ENCODE measurements at regions not wholly inside any gene's neighbourhood (a gene's known extent, or its start where the extent isn't known, plus 50 kb on each side); places are given as distances from the start of the nearest gene placed in this dataset.

DNA sequence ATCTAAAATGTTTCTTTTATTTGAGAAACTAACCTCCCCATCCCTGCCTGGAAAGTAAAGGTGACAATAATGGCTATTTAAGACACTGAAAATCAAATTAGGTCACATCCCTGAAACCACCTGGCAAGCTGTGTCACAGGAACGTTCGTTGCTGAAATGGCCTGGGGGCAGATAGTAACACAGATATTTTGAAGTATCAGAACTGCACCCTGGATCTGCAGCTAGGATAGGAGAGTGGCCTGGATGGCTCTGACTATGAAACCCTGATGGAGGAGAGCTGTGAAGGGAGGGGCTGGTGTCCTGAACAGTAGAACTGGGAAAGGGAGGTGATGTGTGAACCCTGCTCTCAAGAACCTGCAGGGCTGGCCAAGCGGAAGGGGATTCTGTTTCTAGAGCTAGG lies 648.3 kb upstream of the CFAP20DC start:
- DNase-seq = no peak

DNA sequence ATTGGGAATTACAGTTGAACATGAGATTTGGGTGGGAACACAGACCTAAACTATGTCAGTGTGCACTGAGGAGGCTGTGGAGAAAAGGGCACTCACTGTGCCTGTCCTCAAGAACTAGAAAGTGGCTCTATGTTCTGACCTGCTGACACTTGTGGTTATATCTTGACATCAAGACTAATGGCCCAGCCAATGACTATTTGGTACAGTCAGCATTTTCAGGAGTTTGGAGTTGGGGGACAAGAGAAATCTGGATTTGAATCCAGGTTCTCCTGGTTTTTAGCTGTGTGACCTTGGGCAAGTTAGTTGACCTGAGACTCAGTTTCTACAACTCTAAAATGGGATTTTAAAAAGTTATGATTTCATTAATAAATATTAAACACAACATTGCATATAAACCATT lies 647.0 kb upstream of the CFAP20DC start:
- no peak for DNase-seq

DNA sequence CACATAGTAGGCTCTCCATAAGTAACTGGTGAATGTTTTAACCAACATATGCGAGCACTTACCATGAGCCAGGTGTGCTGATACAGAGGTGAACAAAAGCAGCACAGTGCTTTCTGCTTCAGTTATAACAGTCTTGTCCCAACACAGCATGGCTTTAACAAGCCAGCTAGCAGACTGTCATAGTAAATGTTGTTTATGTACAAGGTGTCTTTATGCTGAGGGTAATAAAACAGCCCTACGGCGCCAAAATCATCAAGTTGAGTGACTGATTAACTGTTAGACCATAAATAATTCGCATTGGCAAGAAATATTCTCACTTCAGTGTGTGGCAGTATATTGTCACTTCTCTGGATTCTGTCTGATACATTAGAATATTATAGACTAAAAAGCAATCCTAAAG lies 646.0 kb upstream of the CFAP20DC start:
- no peak for DNase-seq

DNA sequence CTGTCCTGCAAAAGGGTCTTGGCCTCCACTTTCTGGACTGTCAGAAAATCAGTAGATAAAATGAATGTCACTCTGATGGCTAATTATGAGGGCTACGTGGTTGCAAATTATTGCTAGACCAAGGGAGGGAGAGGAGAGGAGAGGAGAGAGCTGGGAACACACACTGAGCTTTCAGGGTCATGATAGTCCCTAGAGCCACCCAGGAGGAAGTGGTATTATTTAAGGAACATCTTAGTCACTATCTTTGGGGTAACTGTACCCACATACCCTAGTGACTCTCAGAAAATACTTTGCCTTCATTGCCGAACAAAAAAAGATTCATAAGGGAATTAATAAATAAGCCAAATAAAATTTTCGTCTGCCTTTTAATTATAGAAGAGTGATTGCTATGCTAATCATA lies 642.3 kb upstream of the CFAP20DC start:
- no peak for DNase-seq

DNA sequence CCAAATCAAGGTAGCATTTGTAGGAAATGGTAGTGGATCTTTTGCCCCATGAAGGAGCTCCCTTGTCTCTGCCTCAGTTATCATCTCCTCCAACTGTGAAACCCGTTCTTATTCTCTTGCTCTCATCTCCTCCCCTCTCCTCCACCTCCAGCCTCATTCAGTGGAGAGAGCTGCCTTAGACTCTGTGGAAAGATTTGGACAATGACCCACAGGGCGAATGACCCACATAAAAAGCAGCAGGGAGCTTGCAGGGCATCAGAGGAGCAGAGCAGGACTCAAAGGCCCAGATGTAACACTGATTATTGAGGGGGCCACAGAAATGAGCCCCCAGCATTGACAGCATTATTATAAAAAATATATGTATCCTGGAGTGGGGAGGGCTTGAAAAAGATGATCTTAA lies 641.1 kb upstream of the CFAP20DC start:
- no peak for DNase-seq

DNA sequence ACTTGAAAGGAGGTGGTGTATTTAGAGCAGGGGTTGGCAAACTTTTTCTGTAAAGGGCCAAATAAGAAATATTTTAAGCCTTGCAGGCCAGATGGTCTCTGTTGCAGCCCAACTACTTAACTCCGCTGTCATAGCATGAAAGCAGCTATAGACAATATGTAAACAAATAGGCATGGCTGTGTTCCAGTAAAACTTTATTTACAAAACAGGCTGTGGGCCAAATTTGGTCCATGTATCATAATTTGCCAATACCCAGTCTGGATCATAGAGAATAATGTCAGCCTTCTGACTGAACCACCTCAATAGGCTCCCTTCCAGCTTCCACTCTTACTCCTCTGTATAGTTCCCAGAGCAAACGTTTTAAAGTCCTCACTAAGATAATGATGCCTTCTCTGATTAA lies 638.8 kb upstream of the CFAP20DC start:
- DNase-seq = no peak

DNA sequence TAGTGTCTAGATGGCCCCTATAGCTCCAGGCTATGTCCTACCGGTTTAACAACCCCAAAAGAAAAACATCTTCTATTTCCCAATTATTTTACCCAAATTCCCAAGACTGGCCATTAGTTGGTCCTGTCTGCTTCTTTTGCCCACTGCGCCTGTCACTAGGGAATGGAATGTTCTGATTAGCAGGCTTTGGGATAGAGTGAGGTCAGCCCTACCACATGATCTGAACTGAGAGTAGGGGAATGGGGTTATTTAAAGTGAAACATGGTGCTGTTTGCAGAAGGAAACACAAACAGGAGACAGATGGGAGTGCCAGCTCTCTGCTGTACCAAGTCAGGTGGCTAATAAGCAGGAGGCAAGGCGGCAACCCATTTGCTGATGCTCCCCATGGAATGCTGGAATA lies 635.6 kb upstream of the CFAP20DC start:
- no peak for DNase-seq

DNA sequence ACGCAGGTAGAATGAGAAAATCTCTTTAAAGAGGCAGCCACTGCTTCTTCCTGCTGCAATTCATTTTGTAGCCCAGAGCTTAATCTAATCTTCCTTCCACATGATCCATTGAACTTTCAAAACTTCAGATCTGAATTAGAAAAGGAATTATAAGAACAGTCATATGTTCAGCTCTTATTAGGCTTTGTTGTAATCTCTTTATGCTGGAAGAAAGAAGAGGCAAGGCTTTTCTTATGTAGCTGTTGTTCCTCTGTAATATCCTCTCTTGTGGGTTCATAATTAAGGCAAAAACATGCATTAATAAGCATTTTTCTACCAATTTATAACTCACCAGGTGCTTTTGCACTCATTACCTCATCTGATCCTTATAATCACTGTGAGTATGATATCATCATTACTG lies 634.9 kb upstream of the CFAP20DC start:
- no peak for DNase-seq

DNA sequence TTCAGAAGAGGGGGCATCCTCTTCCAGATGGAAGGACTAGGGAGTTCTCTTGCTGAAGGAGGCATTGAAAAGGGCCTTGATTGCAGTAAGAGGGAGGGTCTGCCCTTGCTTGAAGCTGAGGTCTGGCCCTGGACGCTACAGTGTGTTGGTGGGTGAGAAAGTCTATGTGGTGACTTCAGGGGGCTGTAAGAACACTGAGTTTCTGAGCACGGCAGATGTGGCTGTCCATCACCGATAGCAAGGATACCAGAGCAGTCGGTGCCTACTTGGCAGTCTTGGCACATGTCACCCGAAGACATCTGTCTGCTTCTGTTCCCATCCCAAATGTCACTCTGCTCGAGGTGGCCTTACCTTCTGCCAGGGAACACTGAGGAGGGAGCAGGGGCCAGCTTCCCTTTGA lies 631.1 kb upstream of the CFAP20DC start:
- no peak for DNase-seq

DNA sequence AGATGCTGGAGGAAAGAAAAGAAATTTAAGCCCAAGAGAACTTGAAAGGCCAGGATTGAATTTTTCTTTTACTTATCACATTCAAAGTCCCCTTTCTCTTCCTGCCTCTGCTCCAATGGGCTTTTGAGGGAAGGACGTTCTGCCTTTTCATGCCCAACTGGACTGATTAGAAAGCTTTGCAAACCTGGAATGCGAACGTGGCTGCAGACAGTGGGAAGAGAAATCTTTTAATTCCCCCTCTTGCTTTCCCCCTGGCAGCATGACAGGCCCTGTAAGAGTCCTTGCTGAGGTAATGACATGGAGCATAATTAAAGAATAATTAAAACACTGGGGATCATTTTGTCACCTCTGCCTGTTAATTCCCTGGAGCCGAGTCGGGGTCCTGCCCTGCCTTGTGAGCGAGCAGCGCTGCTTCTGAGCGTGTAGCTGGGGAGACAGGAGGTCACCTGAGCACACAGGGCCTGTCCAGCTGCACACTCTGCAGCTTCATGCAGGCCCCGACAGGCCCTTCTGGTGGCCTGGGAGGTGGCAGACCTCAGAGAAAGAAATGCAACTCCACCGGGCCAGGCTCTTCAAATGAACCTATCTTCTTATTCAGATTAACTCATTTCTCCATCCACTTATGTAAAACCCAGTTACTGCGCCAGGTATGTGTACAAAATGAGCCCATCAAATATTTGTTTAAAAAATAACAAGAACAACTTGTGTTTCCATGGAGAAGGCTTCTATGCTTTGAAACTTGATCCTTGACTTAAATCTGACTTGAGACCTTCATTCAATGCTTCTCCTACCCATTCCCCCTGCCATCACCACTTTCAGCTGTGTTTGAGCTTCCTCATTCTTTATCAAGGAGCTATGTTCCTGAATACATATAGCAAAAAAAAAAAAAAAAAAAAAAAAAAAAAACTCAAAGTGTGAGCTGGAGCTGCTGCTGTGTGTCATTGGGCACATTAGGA lies 628.2 kb upstream of the CFAP20DC start:
- DNase-seq = no peak

DNA sequence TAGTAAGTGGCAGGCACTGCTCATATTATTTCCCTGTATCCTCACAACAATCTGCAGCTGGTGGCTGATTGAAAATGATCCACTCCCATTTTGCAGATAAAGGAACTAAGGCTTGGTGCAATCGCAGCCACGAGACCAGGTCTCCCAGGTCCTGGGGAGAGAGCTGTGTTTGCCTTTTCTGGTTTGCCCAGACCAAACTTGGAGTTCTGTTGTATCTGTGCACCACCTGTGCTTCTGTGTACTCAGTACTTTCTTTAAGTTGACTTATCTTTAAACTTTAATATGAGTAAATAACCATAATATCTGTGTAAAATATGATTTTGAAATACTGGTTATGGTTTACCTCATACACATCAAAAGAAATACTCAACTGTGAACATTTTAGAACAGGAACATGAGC lies 625.7 kb upstream of the CFAP20DC start:
- DNase-seq = no peak

DNA sequence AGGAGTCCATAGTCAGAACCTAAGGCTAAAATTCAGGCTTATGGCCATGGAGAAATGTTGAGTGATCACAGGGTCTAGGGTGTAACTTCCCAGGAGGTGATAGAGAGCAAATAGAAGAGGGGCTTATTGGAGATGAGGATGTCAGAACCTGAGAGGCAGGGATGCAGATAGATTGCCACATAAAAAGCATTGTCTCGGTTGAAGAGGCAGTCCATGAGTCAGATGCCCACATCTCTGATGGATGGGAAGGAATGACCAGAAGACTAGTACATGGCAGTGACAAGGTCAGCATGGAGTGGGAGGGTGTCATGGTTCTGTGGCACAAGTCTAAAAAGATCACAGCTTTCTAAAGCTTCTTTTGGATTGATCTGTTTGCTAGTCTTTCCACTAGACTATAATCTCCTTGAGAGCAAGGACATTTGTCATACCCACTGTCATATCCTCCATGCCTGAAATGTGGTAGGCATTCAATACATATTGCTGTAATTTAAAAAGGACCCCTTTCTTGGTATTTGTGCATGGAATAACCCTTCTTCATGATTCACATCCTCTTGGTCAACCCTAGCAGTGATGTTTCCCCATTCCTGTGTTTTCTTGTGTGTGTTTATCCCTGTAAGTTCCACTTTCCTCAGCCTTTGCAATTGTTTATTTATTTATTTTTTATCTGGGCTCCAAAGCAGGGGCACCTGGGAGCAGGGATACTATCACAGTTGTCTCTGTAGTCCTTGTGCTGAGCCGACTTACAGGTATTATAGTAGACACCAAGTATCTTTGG lies 613.4 kb upstream of the CFAP20DC start:
- no peak for DNase-seq

DNA sequence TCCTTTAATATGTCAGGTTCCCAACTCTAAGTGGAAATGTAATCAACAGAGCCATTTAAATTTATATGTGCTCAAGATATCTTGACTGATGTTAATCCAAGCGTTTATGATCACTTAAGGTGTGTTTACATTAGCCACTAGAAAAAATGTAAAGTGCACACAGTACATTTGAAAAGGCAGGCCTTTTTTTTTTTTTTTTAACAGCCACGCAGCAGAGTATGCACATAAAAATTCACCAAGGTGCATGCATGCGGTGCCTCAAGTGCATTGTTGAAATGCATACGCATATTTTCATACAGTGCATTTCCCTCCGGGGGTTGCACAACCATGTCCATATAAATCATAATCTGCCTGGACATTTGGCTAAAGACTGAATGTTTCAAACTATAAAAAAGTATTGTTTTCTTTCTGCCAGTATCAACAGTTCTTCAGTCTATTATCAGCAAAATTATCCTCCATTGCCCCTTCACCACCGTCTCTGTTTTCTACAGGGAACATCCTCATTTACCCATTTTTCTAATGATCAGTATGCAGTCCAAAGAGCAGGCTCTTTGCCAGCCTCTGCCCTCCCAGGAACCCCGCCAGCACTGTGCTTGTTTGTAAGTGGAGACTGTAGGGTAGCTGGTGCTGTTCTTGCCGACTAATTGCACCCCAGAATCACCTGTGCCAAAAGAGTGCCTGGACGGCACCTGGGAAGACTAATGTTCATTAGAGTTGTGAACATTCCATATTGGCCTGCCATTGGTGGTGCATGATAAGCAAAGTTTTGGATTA lies 611.2 kb upstream of the CFAP20DC start:
- no peak for DNase-seq

DNA sequence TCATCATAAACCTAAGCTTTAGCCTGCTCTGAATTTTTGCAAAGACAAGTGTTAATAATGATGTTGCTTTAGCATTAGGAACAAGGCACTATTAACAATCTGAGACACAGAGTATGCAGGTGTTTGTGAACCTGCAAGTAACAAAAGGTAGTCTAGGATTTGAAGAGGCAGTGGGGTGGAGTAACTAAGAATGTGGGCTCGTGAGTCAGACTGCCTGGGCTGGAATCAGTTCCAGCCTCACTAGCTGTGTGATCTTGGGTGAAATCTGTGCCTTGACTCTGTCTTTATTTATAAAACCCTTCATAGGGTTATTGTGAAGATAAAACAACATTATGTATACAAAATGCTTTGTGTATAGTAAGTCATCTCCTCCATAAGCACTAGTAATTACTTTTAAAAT lies 610.6 kb upstream of the CFAP20DC start:
- DNase-seq = no peak

DNA sequence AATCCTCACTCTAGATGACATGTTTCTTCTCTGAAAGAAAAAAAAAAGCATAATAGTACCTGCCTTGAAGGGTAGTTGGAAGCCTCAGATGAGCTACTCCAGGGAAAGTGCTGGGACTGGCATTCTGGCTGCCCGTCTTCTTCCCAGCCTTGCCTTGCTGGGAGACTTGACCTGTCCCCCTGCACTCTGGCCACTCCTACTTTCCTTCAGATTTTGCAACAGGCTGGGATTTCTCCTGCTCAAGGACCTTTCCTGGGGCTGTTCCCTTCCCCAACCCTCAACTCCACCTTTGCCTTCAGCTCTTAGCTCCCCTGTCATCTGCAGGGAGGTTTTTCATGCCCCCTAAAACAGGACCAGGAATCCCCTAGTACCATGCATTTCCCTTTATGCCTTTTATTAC lies 609.9 kb upstream of the CFAP20DC start:
- DNase-seq = no peak

DNA sequence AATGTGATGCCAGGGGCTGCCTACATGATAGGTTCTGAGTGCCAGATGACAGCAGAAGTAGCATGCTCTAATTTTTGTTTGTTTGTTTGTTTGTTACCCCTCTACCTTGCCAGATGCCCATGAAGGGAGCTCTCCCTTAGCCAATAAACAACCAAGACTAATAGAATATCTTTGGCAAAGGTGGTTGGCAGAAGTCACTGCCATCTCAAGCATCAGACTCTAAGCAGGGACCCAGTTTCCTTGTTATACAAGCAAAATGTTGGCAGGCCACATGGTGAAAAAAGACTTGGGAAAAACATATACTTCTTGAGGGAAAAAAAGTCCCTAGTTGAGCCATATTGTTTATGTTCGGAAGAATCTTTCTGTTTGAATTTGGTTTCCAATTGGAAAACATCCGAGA lies 609.0 kb upstream of the CFAP20DC start:
- no peak for DNase-seq

DNA sequence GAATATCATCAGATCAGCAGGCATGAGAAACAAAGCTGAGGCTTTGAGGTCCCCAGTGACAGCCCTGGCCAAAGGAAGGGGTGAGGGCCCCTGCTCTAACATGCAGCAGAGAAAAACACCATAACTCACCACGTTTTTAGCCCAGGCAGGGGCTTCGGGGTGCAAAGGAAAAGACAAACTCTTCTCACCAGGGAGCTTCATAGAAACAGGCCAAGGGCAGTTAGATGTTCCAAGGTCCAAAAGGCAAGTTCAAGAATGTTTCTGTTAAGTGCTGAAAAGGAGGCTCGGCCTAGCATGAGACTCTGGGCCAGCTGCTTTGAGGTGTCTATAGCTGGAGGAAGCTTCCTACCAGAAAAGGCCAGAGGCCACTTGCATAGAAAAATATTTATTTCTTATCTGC lies 608.4 kb upstream of the CFAP20DC start:
- no peak for DNase-seq

DNA sequence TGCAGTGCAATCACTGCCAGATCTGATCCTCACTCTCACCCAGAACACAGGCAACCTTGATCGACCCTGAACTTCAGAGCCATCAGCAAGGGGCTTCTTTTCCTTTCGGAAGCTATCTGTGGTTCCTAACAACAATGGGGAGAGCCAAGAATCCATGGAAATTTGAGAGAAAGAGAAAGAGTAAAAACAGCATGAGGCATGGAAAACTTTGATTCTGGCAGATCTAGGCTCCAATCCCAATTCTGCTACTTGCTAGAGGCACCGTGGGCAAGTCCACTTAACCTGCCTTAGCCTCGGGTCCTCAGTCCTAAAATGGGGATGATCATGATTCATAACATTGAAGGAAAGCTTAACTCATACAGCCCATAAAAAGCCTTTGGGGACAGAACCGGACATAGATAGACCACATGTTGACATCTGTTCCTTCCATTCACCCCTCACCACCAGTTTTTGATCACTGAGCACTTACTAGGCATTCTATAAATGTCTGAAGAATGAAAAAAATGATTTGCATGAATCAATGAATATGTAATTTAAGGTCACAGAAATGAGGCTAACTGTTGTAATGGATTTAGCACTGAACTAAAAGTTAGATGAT lies 605.7 kb upstream of the CFAP20DC start:
- no peak for DNase-seq

DNA sequence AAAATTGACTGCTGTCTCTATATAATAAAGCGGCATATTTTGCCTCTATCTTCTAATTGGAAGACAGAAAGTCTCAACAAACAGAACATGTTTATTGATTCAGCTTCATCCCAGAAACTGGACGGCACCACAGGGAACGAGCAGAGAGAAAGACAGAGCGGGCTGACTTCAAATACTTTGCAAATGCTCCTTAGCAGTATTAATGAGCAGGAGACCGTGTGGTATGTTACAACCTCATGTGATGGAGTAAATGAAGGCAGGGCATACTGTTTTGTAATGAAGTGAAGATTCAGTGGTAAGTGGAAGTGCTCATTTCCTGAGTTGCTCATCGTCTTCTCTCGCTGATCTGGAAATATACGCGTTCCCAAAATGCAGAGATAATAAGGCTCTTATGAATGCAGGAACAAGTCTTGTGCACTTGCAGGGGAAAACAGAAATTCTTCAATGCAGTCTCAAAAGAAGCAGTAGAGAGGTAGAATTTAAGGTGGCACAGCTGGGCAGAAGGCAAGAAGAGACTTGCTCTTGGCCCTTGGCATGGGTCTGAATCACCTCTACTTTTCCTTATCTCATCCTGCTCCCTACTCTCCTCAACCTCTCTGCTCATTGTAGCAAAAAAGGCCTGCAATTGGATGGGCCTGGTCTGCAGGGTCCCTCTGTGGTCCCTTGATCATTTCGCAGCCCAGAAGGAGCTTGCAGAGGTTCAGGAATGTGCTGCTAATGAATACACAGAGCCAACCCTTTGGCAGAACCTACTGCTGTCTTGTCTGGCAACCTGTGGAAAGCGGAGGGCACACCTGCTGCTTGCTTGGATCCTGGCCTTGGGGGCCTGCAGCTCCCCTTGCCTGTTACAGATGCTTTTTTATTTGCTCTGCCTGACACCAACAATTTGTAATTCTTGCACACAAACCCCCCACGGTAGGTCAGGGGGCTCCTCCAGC lies 604.9 kb upstream of the CFAP20DC start:
- DNase-seq = no peak

DNA sequence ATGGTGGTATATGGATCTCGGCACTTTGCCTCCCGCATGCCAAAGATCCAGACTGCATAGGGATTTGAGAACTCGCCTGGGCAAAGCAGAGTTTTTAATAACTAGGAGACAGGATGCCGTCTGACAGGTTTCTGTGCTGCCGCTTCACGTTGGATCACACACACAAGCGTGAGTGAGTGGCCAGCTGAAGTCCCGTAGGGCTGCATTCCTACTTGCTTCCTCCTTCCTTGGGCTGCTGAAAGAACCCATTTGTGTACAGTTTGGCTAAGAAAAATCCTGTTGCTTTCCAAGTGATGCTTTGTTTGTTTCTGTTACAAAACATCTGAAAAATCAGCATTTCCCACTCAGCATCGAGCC lies 604.3 kb upstream of the CFAP20DC start:
- no peak for DNase-seq

DNA sequence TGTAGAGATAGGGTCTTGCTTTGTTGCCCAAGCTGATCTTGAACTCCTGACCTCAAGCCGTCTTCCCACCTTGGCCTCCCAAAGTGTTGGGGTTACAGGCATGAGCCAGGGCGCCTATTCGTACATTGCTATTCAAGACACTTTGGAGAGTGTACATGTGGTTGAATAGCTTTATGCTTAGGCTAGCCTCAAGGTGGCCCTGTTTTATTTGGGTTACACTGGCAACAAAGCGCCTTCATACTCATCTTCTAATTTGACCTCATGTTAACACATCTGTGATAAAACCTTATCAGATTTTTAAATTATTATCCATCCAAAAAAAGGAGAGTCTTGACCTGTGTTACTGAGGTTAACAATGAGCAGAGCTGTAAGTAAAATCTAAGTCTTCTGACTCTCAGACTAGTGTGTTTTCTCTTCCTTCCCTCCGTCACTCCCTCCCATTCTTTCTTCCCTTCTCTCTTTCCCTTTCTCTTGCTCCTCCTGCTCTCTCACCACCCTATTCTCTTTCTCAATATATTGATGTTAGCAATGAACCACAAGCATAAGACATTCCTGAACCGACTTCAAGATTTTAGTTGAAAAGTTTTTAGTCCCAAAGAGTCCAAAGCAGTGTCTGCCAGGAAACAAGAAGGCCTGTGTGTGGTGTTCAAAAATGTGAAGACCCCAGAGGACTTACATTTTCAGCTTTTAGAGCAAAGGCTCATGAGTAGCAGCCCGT lies 603.7 kb upstream of the CFAP20DC start:
- DNase-seq = no peak
